CD14-positive monocyte (primary cell): ENCODE measurements at regions not wholly inside any gene's neighbourhood (a gene's known extent, or its start where the extent isn't known, plus 50 kb on each side); places are given as distances from the start of the nearest gene placed in this dataset.

ENCODE experiments used
- DNase-seq, 3 donors: peaks; one replicate each; pipeline ENCODE4 v3.0.0-alpha.2; 2011 to 2022
- H2AFZ ChIP-seq: 2 replicates; pipeline ENCODE4 v1.6.0; 2012; ENCODE audit warnings: mild to moderate bottlenecking, low read depth, low read length, inconsistent platforms; ENCODE audit not compliant: insufficient read depth, poor library complexity, severe bottlenecking
- H3K27ac ChIP-seq, 2 donors: 1 replicate in 1 of 2; 2 replicates in 1 of 2; pipeline ENCODE4 v1.5.1; 2012 to 2013; ENCODE audit warnings: low read length in 2 of 2, control low read depth in 1 of 2, inconsistent platforms in 1 of 2, low read depth in 1 of 2, mild to moderate bottlenecking in 1 of 2
- H3K27me3 ChIP-seq, 2 donors: one replicate each; pipeline versions ENCODE4 v1.6.0 to v1.6.1; 2011 to 2013; ENCODE audit warnings: low read length in 2 of 2; ENCODE audit not compliant: control insufficient read depth in 2 of 2, insufficient read depth in 2 of 2
- H3K36me3 ChIP-seq, 2 donors: replicated peaks in 1 of 2; 1 replicate in 1 of 2; 2 replicates in 1 of 2; pipeline versions ENCODE4 v1.5.1 to v1.6.1; 2012 to 2013; ENCODE audit warnings: low read length in 2 of 2, control low read depth in 1 of 2, inconsistent platforms in 1 of 2, mild to moderate bottlenecking in 1 of 2; ENCODE audit not compliant: insufficient read depth in 2 of 2, control insufficient read depth in 1 of 2
- H3K4me1 ChIP-seq, 2 donors: 1 replicate in 1 of 2; 2 replicates in 1 of 2; pipeline versions ENCODE4 v1.5.1 to v1.6.1; 2012 to 2013; ENCODE audit warnings: low read length in 2 of 2, control low read depth in 1 of 2, inconsistent platforms in 1 of 2, mild to moderate bottlenecking in 1 of 2, moderate library complexity in 1 of 2; ENCODE audit not compliant: insufficient read depth in 2 of 2, control insufficient read depth in 1 of 2
- H3K4me2 ChIP-seq: replicated peaks from 2 replicates; pipeline ENCODE3; 2012; ENCODE audit warnings: low read length, moderate library complexity, mild to moderate bottlenecking; ENCODE audit not compliant: poor library complexity, severe bottlenecking; ENCODE audit errors: extremely low read depth
- H3K4me3 ChIP-seq, 3 experiments: fragments of 200-600 bp in 1 of 3; sonication (generic) in 1 of 3; replicated peaks in 1 of 3; 1 replicate in 2 of 3; 2 replicates in 1 of 3; pipeline ENCODE4 v1.5.1; 2011 to 2013; ENCODE audit warnings: low read length in 3 of 3, mild to moderate bottlenecking in 3 of 3, control low read depth in 2 of 3, low read depth in 2 of 3, inconsistent platforms in 1 of 3, moderate library complexity in 1 of 3
- H3K79me2 ChIP-seq: 2 replicates; pipeline ENCODE4 v1.6.0; 2012; ENCODE audit warnings: mild to moderate bottlenecking, control low read depth, inconsistent platforms, low read length, moderate library complexity; ENCODE audit not compliant: insufficient read depth
- H3K9ac ChIP-seq: 2 replicates; pipeline ENCODE4 v1.6.0; 2017; ENCODE audit warnings: low read length, mild to moderate bottlenecking; ENCODE audit not compliant: insufficient read depth, poor library complexity, severe bottlenecking
- H3K9me3 ChIP-seq, 2 donors: replicated peaks in 1 of 2; 1 replicate in 1 of 2; 2 replicates in 1 of 2; pipeline versions ENCODE4 v1.5.1 to v1.6.1; 2012 to 2013; ENCODE audit warnings: low read length in 2 of 2, control low read depth in 1 of 2; ENCODE audit not compliant: control insufficient read depth in 1 of 2, insufficient read depth in 1 of 2
- H4K20me1 ChIP-seq: 2 replicates; pipeline ENCODE4 v1.6.0; 2012; ENCODE audit warnings: mild to moderate bottlenecking, low read length, control low read depth, moderate library complexity; ENCODE audit not compliant: insufficient read depth
- H3K27ac Mint-ChIP-seq, 7 donors: one replicate each; pipeline ENCODE4 v1.8.0; 2020; ENCODE audit warnings: mild to moderate bottlenecking in 7 of 7, mixed read lengths in 7 of 7, moderate library complexity in 6 of 7, inconsistent platforms in 2 of 7
- H3K27me3 Mint-ChIP-seq, 3 donors: one replicate each; pipeline ENCODE4 v1.8.0; 2021 to 2022; ENCODE audit warnings: low read depth in 3 of 3, mild to moderate bottlenecking in 3 of 3, mixed read lengths in 3 of 3, moderate library complexity in 3 of 3, inconsistent platforms in 1 of 3
- H3K36me3 Mint-ChIP-seq, 2 donors: one replicate each; pipeline ENCODE4 v1.8.0; 2020; ENCODE audit warnings: mixed read lengths in 2 of 2, inconsistent platforms in 1 of 2, mild to moderate bottlenecking in 1 of 2
- H3K4me1 Mint-ChIP-seq: one replicate; pipeline ENCODE4 v1.8.0; 2020; ENCODE audit warnings: mild to moderate bottlenecking, mixed read lengths
- H3K4me3 Mint-ChIP-seq, 2 donors: one replicate each; pipeline ENCODE4 v1.8.0; 2020; ENCODE audit warnings: mild to moderate bottlenecking in 2 of 2, mixed read lengths in 2 of 2, moderate library complexity in 1 of 2
- H3K9me3 Mint-ChIP-seq, 7 donors: one replicate each; pipeline ENCODE4 v1.8.0; 2020 to 2022; ENCODE audit warnings: mixed read lengths in 7 of 7, mild to moderate bottlenecking in 6 of 7, moderate library complexity in 6 of 7, inconsistent platforms in 2 of 7
- WGBS: methylation state at CpG from one replicate; pipeline ENCODE4 v1.1.5; 2013; ENCODE audit warnings: missing lambda C conversion rate; ENCODE audit not compliant: insufficient coverage; 5-methylcytosine and 5-hydroxymethylcytosine counted together
- intact Hi-C, 2 donors: fragments of 100-400 bp; cut with micrococcal nuclease; formaldehyde crosslinking; loops; one replicate each; pipeline versions ENCODE4 v1.15.0 to v1.15.1; 2023
- TF ChIP-seq, protein P1 (sequence below): fragments of 200-600 bp; IDR thresholded peaks from one replicate; pipeline ENCODE4 v1.8.0; 2022; ENCODE audit warnings: antibody characterized with exemption, mild to moderate bottlenecking

DNA sequence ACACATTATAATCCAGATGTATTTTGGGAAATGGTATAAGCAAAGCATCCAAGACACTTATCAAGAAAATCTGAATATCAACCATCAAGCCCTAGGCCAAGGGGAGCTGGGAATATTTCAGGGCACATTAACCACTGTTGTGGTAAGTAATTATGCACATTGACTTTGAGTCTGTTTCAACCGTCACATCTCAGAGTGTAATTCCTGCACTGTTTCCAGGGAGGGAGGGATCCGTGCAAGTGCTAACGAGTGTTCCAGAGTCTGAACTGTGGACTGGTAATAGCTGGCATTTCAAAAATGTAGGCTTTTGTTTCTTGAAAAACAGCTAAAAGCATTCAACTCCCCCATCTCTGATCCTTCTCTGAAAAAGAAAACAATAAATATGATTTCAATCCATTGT lies 681.6 kb downstream of the BCL11A start:
- Histone ChIP-seq H3K79me2 (no peaks in the 10 kb centered on the region), H4K20me1 (no peaks in the 10 kb centered on the region), H3K4me2 (no peak overlapping the region), H3K4me3 (no peak overlapping the region), H2AFZ (no peak overlapping the region), H3K27ac (no peak overlapping the region), H3K4me1 (no peaks in the 10 kb centered on the region), H3K9ac (no peak overlapping the region), H3K9me3 (no peaks in the 10 kb centered on the region), H3K27me3 (no peaks in the 10 kb centered on the region), H3K36me3 (no peaks in the 10 kb centered on the region)
- 100% methylated on average over 2 of the region's 3 CpGs for WGBS
- H3K36me3 Mint-ChIP-seq = no peaks in the 10 kb centered on the region
- H3K4me3 Mint-ChIP-seq = no peak overlapping the region
- TF ChIP-seq, protein P1, sequence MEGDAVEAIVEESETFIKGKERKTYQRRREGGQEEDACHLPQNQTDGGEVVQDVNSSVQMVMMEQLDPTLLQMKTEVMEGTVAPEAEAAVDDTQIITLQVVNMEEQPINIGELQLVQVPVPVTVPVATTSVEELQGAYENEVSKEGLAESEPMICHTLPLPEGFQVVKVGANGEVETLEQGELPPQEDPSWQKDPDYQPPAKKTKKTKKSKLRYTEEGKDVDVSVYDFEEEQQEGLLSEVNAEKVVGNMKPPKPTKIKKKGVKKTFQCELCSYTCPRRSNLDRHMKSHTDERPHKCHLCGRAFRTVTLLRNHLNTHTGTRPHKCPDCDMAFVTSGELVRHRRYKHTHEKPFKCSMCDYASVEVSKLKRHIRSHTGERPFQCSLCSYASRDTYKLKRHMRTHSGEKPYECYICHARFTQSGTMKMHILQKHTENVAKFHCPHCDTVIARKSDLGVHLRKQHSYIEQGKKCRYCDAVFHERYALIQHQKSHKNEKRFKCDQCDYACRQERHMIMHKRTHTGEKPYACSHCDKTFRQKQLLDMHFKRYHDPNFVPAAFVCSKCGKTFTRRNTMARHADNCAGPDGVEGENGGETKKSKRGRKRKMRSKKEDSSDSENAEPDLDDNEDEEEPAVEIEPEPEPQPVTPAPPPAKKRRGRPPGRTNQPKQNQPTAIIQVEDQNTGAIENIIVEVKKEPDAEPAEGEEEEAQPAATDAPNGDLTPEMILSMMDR = no peak
- intact Hi-C loops = no loop called here
- no peak overlapping the region for H3K27ac Mint-ChIP-seq
- no peaks in the 10 kb centered on the region for H3K4me1 Mint-ChIP-seq
- H3K27me3 Mint-ChIP-seq = peaks cover 0 to 2% (median 0%) of the 10 kb centered on the region in 3 donors
- no peaks in the 10 kb centered on the region for H3K9me3 Mint-ChIP-seq
- no peak for DNase-seq

- no peak overlapping the region for H2AFZ ChIP-seq
- no peaks in the 10 kb centered on the region for H3K9me3 ChIP-seq
- Mint-ChIP-seq H3K27me3 (peaks cover 0 to 2% (median 2%) of the 10 kb centered on the region in 3 donors), H3K4me3 (no peak overlapping the region), H3K27ac (no peak overlapping the region), H3K36me3 (no peaks in the 10 kb centered on the region), H3K4me1 (peaks cover 3% of the 10 kb centered on the region), H3K9me3 (no peaks in the 10 kb centered on the region)
- no peaks in the 10 kb centered on the region for H4K20me1 ChIP-seq
- intact Hi-C loops = no loop called here
- H3K9ac ChIP-seq = no peak overlapping the region
- TF ChIP-seq, protein P1 = no peak
- no peak overlapping the region for H3K4me3 ChIP-seq
- H3K4me2 ChIP-seq = no peak overlapping the region
- no peak overlapping the region for H3K27ac ChIP-seq
- H3K79me2 ChIP-seq = no peaks in the 10 kb centered on the region
- no peaks in the 10 kb centered on the region for H3K27me3 ChIP-seq
- WGBS = no CpG with 5 or more reads among the region's 2 CpGs
- H3K4me1 ChIP-seq = no peaks in the 10 kb centered on the region
- H3K36me3 ChIP-seq = no peaks in the 10 kb centered on the region
- no peak for DNase-seq
These were observed 684.5 kb downstream of the BCL11A start for GRCh38 chr2:59868981-59869380.
